ENCODE measurements at regions not wholly inside any gene's neighbourhood (a gene's known extent, or its start where the extent isn't known, plus 50 kb on each side); places are given as distances from the start of the nearest gene placed in this dataset.

DNA sequence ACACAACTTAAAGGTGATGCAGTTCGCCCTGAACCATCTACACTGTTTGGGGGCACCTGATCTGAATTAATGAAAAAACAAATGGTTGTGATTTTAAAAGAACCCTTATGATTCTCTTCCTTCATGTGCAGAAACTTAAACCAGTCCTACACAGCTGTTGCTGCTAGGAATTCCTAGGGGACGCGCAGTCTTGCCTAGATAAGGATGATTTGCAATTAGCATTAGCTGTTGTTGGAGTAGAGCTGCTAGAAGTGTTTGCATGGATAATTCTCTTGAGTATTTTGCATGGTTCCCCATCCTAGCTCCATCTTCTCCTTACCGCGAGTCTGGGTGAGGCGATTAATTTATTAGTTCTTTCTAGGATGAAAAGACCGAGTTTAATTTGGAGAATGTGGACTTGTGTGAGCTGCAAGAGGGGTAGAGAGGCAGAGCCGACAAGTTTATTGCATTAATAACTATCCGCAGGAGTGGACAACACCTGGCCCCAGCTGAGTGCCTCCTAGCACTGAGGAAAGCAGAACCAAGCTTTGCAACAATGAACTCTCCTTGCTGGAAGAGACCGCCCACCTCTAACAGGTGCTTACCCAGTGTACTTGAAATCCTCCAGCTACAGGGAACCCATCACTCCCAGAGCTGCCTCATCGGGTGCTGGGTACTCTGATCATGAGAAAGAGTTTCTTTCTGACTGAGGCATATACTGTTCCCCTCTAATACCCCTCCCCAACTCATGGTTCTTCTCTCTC, 75.0 kb upstream of the WNT7A start:
- DNase-seq = peak; percentile 23

DNA sequence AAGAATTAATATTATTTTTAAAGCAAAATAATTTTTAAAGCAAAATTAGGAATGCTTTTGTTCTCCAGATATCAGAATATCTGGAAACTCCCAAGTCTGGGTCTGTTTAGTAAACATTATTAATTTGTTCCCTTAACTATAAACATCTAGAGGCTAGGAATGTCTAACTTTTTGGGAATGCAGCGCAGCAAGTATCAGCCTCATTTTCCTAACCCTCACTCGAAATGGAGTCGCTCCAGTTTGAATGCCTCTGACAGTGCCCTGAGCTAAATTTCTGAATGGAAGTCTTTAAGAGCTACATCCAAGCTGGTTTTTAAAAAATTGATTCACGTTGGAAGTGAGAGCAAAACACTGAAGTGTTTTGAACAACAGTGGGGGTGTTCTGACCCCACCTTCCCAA, 74.4 kb upstream of the WNT7A start:
- DNase-seq = no peak

DNA sequence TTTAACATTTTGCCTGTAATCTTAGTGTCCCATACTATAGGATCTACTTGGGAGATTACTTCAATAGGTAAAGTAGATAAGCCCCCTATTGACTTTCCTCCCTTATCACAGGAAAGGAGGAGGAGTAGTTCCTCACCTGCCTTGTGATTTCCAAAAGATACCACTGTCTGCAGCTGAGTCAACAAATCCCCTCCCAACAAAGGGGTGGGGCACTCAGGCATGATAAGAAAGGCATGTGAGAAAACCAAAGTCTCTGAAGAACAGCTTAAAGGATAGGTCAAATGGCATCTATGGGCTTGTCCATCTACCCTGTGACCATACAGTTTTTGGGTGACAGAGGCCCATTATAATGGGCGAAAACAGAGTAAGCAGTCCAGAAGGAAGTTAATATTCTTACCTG, 71.3 kb upstream of the WNT7A start:
- no peak for DNase-seq

DNA sequence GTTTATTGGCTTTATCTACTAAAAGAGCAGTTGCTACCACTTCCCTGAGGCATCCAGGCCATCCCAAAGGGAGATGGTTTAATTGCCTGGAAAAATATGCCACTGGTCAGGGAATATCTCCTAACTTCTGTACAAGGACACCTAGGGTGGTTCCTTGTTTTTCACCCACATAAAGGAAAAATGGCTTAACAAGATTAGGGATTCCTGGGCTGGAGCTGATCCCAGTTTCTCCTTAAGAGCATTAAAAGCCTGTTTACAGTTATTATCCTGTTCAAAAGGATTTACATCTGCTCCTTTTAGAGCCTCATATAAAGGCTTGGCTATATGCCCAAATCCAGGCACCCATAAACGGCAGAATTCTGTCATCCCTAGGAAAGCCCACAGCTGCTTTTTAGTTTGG, 70.2 kb upstream of the WNT7A start:
- peak; percentile 88 for DNase-seq

DNA sequence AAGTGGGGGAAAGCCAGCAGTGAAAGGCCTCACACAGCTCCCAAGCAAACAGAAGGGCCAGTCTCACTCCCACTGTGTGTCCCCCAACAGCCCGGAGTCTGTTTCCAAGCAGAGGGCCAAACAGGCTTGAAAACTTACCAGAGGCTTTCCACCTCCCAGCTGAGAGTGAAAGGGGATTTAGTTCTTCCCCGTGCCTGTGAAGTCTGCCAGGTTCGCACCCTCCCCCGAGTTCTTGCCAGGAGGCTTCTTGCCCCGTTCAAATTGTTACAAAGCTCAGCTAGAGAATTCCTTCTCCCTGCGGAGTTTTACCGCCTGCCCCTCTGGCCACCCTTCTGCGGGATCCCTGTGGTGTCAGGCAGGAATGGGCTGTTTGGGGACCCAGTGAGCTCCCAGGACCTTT, 68.0 kb upstream of the WNT7A start:
- no peak for DNase-seq

DNA sequence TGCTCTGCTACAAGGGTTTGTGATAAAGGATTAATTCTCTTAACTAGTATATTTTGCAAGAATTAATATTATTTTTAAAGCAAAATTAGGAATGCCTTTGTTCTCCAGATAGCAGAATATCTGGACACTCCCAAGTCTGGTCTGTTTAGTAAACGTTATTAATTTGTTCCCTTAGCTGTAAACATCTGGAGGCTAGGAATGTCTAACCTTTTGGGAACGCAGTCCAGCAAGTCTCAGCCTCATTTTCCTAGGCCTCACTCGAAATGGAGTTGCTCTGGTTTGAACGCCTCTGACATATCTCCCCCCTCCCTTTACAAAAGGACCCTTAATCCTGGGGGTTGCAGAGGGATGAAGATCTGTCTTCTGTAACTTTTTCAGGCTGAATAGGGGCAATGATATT, 59.3 kb upstream of the WNT7A start:
- DNase-seq = no peak

DNA sequence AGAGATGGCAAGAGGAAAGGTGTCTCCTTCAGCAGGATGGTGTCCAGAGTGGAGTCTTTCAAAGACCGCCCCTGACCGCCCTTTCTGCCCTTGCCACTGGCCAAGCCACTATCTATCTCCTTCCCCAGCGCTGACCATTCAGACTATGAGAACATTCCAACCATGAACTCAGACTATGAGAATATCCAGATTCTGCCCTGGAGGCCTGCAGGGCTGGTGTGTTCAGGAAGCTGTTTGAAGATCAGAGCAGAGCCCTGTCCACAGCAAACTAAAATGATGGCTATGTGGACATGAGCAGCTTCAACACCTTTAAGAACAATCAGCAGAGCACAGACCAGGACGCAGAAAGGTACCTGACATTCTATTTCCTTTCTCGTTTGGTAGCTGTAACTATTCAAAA, 57.3 kb upstream of the WNT7A start:
- DNase-seq = no peak

DNA sequence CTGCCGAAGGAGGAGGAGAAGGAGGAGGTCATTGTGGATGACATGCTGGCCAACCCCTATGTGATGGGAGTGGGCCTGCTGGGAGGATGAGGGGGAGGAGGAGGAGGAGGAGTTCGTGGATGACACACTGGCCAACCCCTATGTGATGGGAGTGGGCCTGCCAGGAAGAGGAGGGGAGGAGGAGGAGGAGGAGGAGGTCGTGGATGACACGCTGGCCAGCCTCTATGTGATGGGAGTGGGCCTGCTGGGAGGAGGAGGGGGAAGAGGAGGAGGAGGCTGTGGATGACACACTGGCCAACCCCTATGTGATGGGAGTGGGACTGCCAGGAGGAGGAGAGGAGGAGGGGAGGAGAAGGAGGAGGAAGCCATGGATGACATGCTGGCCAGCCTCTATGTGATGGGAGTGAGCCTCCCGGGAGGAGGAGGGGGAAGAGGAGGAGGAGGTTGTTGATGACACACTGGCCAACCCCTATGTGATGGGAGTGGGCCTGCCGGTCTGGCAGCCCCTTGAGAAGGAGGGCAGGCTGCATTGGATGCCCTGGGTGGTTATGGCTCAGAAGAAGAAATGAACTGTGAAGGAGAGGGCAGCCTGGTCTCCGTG, 55.7 kb upstream of the WNT7A start:
- DNase-seq = no peak

DNA sequence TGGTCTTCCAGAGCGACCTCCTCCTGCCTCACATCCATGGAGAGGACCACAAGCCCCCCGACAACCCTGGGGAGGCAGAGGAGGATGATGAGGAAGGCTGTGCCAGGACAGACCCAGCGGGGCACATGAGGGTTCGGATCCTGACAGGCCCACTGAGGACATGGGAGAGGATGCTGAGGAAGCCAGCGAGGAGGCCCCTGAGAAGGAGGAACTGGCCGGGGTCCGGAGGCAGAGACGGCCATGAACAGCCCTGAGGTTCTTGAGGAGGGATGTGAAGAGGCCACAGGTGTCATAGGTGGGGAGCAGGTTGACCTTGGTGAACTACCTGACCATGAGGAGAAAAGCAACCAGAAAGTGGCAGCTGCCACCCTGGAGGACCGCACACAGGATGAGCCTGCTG, 54.9 kb upstream of the WNT7A start:
- DNase-seq = no peak

DNA sequence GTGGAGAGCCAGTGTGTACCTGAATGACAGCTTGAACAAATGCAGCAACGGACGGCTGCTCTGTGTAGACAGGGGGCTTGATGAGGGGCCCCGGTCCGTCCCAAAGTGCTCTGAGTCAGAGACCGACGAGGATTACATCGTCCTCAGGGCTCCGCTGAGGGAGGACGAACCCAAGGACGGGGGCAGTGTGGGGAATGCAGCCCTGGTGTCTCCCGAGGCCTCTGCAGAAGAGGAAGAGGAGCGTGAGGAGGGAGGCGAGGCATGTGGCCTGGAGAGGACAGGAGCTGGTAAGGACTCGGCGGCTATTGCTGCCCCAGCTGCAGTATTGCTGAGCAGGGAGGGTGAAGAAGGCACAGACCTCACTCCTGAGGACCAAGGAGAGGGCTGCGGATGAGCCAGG, 54.4 kb upstream of the WNT7A start:
- DNase-seq = no peak

DNA sequence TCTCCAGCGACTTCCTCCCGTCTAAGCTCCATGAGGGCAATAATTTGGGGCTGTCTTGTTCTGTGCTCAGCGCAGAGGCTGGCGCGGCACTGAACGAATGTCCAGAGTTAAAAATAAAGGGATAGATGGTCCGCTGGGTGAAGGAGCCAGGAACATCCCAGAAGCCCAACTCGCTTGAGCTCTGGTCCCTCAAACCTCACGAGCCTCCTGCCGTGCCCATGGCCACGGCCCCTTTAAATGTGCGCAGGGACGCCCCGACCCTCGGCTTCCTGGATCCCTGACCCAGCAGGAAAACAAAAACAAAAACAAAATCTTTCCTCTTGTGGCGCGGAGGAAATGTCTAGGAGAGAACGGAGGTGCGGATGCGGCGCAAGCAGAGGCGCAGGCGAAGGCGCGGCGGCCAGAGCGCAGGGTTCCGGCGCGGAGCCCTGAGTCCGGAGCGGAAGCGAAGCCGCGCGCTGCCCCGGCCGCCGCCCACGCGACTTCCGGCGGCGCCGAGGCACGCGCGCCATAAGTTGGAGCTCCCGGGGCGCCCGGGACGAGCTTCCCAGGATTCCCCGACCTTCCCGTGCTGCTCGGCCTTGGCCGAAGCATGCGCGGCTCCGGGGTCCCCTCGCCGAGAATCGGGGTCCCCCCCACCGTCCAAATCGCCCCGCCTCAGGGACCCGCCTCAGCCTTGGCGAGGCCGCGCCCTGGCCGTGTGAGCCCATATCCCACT, 52.9 kb upstream of the WNT7A start:
- DNase-seq = no peak

DNA sequence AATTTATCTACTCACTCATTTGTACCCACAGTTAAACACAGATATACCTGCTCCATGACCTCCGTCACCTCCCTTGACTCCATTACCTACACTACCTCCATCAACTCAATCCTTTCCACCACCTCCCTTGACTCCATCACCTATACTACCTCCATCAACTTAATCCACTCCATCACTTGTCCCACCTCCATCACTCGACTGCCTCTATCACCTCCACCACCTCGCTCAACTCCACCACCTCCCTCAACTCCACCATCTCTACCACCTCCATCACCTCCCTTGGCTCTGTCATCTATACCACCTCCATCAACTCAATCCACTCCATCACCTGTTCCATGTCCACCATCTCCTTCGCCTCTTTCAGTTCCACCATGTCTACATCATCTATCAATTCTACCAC, 51.3 kb upstream of the WNT7A start:
- no peak for DNase-seq
